Jurkat, Clone E6-1 (cell line): ENCODE measurements at regions not wholly inside any gene's neighbourhood (a gene's known extent, or its start where the extent isn't known, plus 50 kb on each side); places are given as distances from the start of the nearest gene placed in this dataset.
A peak's percentile ranks its signal among the peaks of the same experiment; 100 is the strongest.

Source experiments
- DNase-seq: peaks from one replicate; pipeline ENCODE4 v3.0.0-alpha.2; 2011; ENCODE audit warnings: low read depth, low spot score
- H3K4me3 ChIP-seq: 2 replicates; pipeline ENCODE4 v1.5.1; 2011; ENCODE audit warnings: mild to moderate bottlenecking, low read length, control low read depth, moderate library complexity

- DNase-seq: no peak
Observed at GRCh38 chr20:48302844-48303542, 517.7 kb upstream of the SULF2 start.

GRCh38 chr20:48302149-48302548 is 516.9 kb upstream of the SULF2 start:
- no peak for DNase-seq
- no peak overlapping the region for H3K4me3 ChIP-seq

More at GRCh38 chr20:48302844-48303542, 517.7 kb upstream of the SULF2 start:
- H3K4me3 ChIP-seq: no peak overlapping the region

GRCh38 chr20:48301189-48301588 is 515.9 kb upstream of the SULF2 start:
- DNase-seq: no peak
- no peak overlapping the region for H3K4me3 ChIP-seq

- DNase-seq: no peak
- no peak overlapping the region for H3K4me3 ChIP-seq
Observed at GRCh38 chr20:48300529-48300928, 515.2 kb upstream of the SULF2 start.

- H3K4me3 ChIP-seq: no peak overlapping the region
- no peak for DNase-seq
Observed at GRCh38 chr20:48298851-48299484, 513.7 kb upstream of the SULF2 start.

- H3K4me3 ChIP-seq: no peak overlapping the region
- no peak for DNase-seq
Observed at GRCh38 chr20:48298433-48298832, 513.2 kb upstream of the SULF2 start.

GRCh38 chr20:48295966-48296421 is 510.7 kb upstream of the SULF2 start:
- DNase-seq: no peak
- no peak overlapping the region for H3K4me3 ChIP-seq

GRCh38 chr20:48295445-48295903 is 510.2 kb upstream of the SULF2 start:
- no peak overlapping the region for H3K4me3 ChIP-seq
- DNase-seq: no peak

GRCh38 chr20:48294942-48295341 is 509.7 kb upstream of the SULF2 start:
- DNase-seq: no peak
- no peak overlapping the region for H3K4me3 ChIP-seq

GRCh38 chr20:48294196-48294595 is 508.9 kb upstream of the SULF2 start:
- peak; percentile 8 for DNase-seq
- H3K4me3 ChIP-seq: no peak overlapping the region

GRCh38 chr20:48293671-48294070 is 508.4 kb upstream of the SULF2 start:
- H3K4me3 ChIP-seq: no peak overlapping the region
- no peak for DNase-seq

- DNase-seq: no peak
- H3K4me3 ChIP-seq: no peak overlapping the region
Observed at GRCh38 chr20:48292806-48293205, 507.5 kb upstream of the SULF2 start.

- DNase-seq: no peak
Observed at GRCh38 chr20:48291896-48292295, 506.6 kb upstream of the SULF2 start.

GRCh38 chr20:48288930-48289507 is 503.7 kb upstream of the SULF2 start:
- DNase-seq: no peak
- H3K4me3 ChIP-seq: no peak overlapping the region

More at GRCh38 chr20:48291896-48292295, 506.6 kb upstream of the SULF2 start:
- H3K4me3 ChIP-seq: no peak overlapping the region

GRCh38 chr20:48287552-48288170 is 502.4 kb upstream of the SULF2 start:
- no peak overlapping the region for H3K4me3 ChIP-seq
- DNase-seq: no peak

- no peak for DNase-seq
- no peak overlapping the region for H3K4me3 ChIP-seq
Observed at GRCh38 chr20:48287021-48287494, 501.8 kb upstream of the SULF2 start.

- H3K4me3 ChIP-seq: no peak overlapping the region
- no peak for DNase-seq
Observed at GRCh38 chr20:48286601-48287000, 501.3 kb upstream of the SULF2 start.

GRCh38 chr20:48285656-48286055 is 500.4 kb upstream of the SULF2 start:
- no peak overlapping the region for H3K4me3 ChIP-seq
- DNase-seq: no peak

- no peak for DNase-seq
- H3K4me3 ChIP-seq: no peak overlapping the region
Observed at GRCh38 chr20:48284837-48285236, 499.6 kb upstream of the SULF2 start.

- no peak overlapping the region for H3K4me3 ChIP-seq
- DNase-seq: no peak
Observed at GRCh38 chr20:48284315-48284714, 499.0 kb upstream of the SULF2 start.
